ENCODE measurements at regions not wholly inside any gene's neighbourhood (a gene's known extent, or its start where the extent isn't known, plus 50 kb on each side); places are given as distances from the start of the nearest gene placed in this dataset.

GRCh38 chrX:768596-768995, 138.0 kb downstream of the SHOX start:
- no peak for ATAC-seq (ENCODE audit: low read depth)
- intact Hi-C loops (cut with micrococcal nuclease) (no loop called here), in situ Hi-C loops (cut with MboI; ENCODE audit: low sequenced_read_pairs) (no loop called here), dilution Hi-C loops (cut with HindIII; ENCODE audit: low sequenced_read_pairs, unreplicated experiment) (no loop called here)
- no peak overlapping the region for H3K4ac ChIP-seq (ENCODE audit: low read depth, low read length)
- no peak overlapping the region for H4K8ac ChIP-seq (ENCODE audit: low read depth in 2 of 2, low read length in 2 of 2)
- no TSS peak for BruUV-seq (replicated peaks)
- H3K23ac ChIP-seq (ENCODE audit: low read depth, low read length), result no peak overlapping the region
- no peak overlapping the region for H3K27ac ChIP-seq (ENCODE audit: insufficient read depth, low read length)
- no peak overlapping the region for H2BK5ac ChIP-seq (ENCODE audit: low read depth, low read length, poor library complexity, severe bottlenecking)
- no peak overlapping the region for H3K56ac ChIP-seq (ENCODE audit: extremely low read depth, insufficient read depth, low read length)
- no peak overlapping the region for H3K14ac ChIP-seq (replicated peaks; ENCODE audit: low read depth, low read length)
- no peaks in the 10 kb centered on the region for H3K27me3 ChIP-seq (ENCODE audit: control insufficient read depth, insufficient read depth, low read length)
- no peak overlapping the region for H2AK9ac ChIP-seq (replicated peaks; ENCODE audit: low read depth, low read length, poor library complexity)
- no peak overlapping the region for H2BK120ac ChIP-seq (ENCODE audit: low read depth, low read length)
- no peak overlapping the region for H4K91ac ChIP-seq (ENCODE audit: insufficient read depth, low read depth, low read length)
- H3K4me1 ChIP-seq (ENCODE audit: control insufficient read depth, insufficient read depth, low read length), result no peaks in the 10 kb centered on the region
- H3K79me1 ChIP-seq (ENCODE audit: low read depth in 1 of 2, low read length in 2 of 2), result no peaks in the 10 kb centered on the region
- ChIA-PET POLR2A (ENCODE audit: unreplicated experiment) (no interaction called here), CTCF (no interaction called here)
- H2AFZ ChIP-seq (replicated peaks; ENCODE audit: low read length, poor library complexity), result no peak overlapping the region
- no peaks in the 10 kb centered on the region for H3K9me1 ChIP-seq (ENCODE audit: insufficient read depth, low read length)
- H2BK20ac ChIP-seq (ENCODE audit: low read depth, low read length), result no peak overlapping the region
- no peak overlapping the region for H4K5ac ChIP-seq (ENCODE audit: low read depth, low read length)
- no peak overlapping the region for H3K4me3 ChIP-seq (ENCODE audit: insufficient read depth, low read depth, low read length)
- H2BK15ac ChIP-seq (ENCODE audit: low read depth, low read length), result no peak overlapping the region
- H4K20me1 ChIP-seq (ENCODE audit: insufficient read depth, low read length), result no peaks in the 10 kb centered on the region
- no peak overlapping the region for H2AK5ac ChIP-seq (ENCODE audit: low read depth, low read length)
- peaks cover 25% of the 10 kb centered on the region for H3K9me3 ChIP-seq (ENCODE audit: control insufficient read depth, insufficient read depth, low read length)
- H3K18ac ChIP-seq (ENCODE audit: low read depth, low read length), result no peak overlapping the region
- no peak overlapping the region for H3K4me2 ChIP-seq (ENCODE audit: low read depth, low read length)
- DNase-seq, result no peak
- TF ChIP-seq MAFK (IDR thresholded peaks at IDR 0.05; ENCODE audit: low read depth, low read length), result no peak
- TF ChIP-seq RCOR1 (IDR thresholded peaks at IDR 0.05; ENCODE audit: insufficient replicate concordance, low read length), result no peak
- TF ChIP-seq CHD1 (IDR thresholded peaks at IDR 0.05; ENCODE audit: low read depth, low read length), result no peak
- TF ChIP-seq MXI1 (IDR thresholded peaks at IDR 0.05; ENCODE audit: borderline replicate concordance, low read depth, low read length), result no peak
- TF ChIP-seq SMC3 (IDR thresholded peaks at IDR 0.05; ENCODE audit: low read depth, low read length), result no peak
- no peak for TF ChIP-seq POLR2A (IDR thresholded peaks at IDR 0.05; ENCODE audit: low read depth, low read length)
- TF ChIP-seq NFE2L2 (IDR thresholded peaks at IDR 0.05; ENCODE audit: low read depth, low read length), result no peak
- TF ChIP-seq CTCF (conservative IDR thresholded peaks at IDR 0.05; ENCODE audit: low read depth, low read length), result no peak
- 20% methylated on average over 1 of the region's 7 CpGs; no CpG with 5 or more reads in 1 of the 2 experiments for WGBS, 2 experiments (ENCODE audit: extremely low coverage in 2 of 2, insufficient read length in 1 of 2)
- H3K9ac ChIP-seq (ENCODE audit: low read depth, low read length), result no peak overlapping the region
- H3K36me3 ChIP-seq (ENCODE audit: control insufficient read depth, insufficient read depth, low read length), result no peaks in the 10 kb centered on the region
